DMS53 treated with DMSO at 0.1 percent for 48 hours (cell line): ENCODE measurements at regions not wholly inside any gene's neighbourhood (a gene's known extent, or its start where the extent isn't known, plus 50 kb on each side); places are given as distances from the start of the nearest gene placed in this dataset.

Source experiments
- DNase-seq: peaks from one replicate; lab custom pipeline; 2025; ENCODE audit not compliant: unreplicated experiment; lab: John Stamatoyannopoulos, UW

GRCh38 chr3:7897655-7898054, 604.0 kb upstream of the LMCD1 start:
- DNase-seq: no peak

- no peak for DNase-seq
Measured at GRCh38 chr3:7913283-7913682, 588.3 kb upstream of the LMCD1 start.

DNA sequence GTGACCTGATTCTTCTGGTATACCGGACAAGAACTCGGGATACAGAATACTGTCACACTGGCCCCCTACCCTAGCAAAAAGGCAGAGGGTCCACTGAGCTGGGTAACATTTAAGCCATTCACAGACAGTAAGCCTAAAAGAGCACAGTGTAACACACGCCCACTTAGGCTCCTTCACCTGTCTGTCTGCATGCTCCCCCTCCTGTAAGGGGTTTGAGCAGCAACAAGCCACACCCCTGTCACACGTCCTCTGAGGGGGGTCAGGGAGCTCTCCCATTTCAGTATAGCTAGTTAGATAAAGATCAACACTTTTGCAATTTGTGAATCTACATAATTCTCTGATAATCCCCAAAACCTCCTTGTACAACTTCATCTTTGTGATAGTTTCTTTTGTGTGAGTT, 586.3 kb upstream of the LMCD1 start:
- no peak for DNase-seq

GRCh38 chr3:7917443-7918151, 584.0 kb upstream of the LMCD1 start:
- no peak for DNase-seq

DNA sequence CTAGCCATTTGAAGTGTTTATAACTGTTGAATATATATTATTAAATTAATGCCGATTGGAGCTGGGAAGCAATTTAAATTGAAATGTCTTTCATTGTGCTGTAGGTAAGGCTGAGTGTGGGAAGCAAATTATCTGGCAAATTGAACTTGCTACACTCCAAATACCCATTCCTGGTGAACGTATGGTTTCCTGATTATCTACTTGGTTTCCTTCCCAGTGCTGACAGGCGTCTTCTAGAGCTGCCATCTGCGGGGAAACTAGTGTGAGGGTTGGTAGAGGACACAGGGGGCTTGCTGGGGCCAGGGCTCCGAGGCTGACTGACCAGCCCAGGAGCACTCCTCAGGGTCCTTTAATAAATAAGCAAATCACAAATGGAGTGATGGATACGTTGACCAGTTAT, 581.4 kb upstream of the LMCD1 start:
- DNase-seq: no peak

DNA sequence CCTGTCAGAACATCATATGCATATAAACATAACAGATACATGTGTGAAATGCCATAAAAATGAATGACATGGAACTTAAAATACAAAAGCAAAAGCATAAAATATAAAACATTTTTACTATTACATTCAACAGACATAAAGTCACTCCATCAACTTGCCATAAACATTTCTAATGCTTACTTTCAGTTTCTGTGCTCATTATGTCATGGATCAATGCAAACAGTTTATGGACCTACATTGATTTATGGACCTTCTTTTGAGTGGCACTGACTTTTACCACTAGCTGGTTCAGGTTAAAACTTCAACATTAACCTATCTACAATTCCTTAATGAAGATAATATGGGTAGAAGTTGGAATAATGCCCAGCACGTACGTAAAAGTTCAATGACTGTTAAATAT, 577.4 kb upstream of the LMCD1 start:
- no peak for DNase-seq

DNA sequence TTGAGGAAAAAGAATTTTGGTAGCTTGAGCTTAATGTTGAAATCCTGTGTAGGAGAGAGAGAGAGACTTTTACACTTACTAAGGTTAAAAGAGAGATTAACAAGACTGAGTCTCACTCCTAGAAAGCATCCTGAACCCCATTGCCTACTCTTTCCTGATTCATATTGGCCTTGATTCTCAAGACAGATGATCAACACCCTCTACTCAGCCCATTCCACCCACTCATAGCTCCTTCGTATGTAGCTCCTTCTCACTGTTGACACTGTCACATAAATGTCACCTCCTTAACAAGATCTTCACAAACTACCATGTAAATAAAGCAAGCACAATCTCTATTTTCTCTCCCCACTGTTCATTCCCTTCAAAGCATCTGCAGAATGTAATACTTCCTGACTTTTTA, 574.6 kb upstream of the LMCD1 start:
- no peak for DNase-seq

DNA sequence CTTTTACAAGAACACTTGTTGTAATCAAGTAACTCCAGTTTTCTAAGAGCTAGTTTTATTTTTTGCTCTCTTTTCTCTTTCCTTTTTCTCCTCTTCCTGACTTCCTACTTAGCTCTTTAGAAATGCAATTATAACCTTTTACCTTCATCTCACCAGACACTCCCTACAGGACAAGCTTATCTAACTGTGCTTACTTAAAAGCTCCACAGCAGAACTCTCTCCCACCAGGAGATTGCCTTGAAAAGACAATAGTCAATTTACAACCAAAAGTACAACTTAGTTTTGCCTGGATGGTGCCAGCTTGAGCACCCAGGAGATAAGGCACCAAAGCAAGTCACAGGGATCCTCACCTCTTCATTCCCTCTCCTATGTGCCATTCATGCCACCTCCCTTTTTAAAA, 573.8 kb upstream of the LMCD1 start:
- no peak for DNase-seq

GRCh38 chr3:7929319-7929889, 572.2 kb upstream of the LMCD1 start:
- DNase-seq: no peak

DNA sequence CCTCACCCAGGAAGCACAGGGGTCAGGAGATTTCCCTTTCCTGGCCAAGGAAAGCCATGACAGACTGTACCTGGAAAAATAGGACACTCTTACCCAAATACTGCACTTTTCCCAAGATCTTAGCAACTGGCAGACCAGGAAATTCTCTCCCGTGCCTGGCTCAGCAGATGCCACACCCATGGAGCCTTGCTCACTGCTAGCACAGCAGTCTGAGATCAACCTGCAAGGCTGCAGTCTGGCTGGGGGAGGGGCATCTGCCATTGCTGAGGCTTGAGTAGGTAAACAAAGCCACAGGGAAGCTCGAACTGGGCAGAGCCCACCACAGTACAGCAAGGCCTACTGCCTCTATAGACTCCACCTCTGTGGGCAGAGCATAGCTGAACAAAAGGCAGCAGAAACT, 567.3 kb upstream of the LMCD1 start:
- no peak for DNase-seq

DNA sequence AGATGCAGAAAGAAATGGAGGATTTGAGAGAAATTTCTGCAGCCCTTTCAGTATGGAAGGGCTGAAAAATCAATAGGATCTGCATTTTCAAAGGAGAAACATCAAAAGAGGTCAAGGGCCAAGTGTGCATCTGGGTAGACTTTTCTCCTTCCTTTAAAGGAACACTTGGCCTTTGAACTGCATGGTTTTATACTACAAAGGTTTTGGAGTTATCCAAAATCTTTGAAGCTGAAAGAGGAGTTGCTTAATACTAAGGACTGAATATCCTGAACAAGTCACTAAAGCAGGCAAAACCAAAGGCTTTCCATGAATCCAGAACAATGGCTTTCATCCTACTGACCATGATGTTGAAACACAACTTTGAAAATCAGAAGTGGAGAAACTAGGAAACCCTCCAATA, 553.7 kb upstream of the LMCD1 start:
- no peak for DNase-seq

DNA sequence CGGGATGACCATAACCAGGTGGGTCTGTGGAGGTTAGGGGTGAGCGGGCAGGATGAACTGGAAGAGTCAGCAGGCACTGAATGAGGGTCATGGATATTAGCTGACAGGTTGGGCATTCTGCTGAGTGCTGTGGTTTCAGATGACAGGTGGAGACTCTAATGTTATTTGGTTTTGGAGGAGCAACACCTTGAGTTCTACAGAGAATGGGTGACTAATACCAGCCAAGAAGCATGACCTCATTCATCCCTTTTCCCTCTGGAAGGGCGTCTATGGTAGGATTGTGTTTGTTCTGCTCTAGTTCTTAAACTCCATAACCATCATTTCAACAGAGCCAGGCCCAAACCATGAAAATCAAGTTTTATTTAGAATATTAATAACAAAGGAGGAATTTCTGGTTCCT, 550.7 kb upstream of the LMCD1 start:
- DNase-seq: no peak

DNA sequence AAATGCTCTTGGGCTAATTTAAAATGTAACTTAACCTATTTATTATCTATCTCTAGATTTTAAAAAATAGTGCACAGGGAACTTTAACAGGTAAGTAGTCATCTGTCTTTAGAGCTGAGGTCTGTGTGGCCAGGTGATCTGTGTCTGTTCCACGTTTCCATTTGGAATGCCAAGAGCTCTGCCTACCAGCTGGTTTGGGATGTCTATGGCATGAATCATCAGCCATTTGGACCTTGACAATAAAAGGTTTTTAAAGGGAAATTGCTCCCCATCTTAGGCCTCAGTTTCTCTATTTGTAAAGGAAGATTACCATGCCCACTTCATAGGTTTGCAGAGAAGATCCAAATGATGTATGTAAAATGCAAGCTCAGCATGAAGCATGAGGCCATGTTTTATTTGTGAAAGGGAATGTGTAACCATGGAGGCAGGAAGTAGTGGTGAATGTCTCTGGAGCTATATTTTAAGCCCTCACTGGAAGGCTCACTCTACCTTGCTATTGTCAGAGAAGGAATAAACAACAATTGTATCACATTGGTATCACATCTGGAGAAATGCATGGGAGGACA, 548.1 kb upstream of the LMCD1 start:
- no peak for DNase-seq

- DNase-seq: no peak
Measured at GRCh38 chr3:7957024-7957423, 544.6 kb upstream of the LMCD1 start.

- DNase-seq: no peak
Measured at GRCh38 chr3:7959094-7959493, 542.5 kb upstream of the LMCD1 start.

GRCh38 chr3:7960601-7961000, 541.0 kb upstream of the LMCD1 start:
- DNase-seq: no peak

DNA sequence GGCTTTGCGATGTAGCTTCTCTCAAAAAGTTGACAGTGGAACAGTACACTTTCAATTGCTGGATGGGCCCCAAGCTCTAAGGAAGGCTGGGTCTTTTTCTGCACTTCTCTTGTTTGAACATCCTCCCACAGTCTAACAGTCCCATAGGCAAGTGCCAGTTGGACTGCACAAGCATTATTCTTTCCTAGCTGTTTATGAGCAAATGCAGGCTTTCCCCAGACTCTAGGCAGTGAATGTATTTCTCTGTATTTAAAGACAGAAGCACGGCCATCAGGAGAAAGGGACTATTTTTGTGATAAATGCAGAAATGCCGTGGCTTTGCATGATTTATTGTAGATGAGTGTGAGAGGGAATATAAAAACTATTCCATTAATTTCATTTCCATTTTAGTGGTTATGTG, 539.3 kb upstream of the LMCD1 start:
- DNase-seq: no peak

- no peak for DNase-seq
Measured at GRCh38 chr3:7964899-7965298, 536.7 kb upstream of the LMCD1 start.

DNA sequence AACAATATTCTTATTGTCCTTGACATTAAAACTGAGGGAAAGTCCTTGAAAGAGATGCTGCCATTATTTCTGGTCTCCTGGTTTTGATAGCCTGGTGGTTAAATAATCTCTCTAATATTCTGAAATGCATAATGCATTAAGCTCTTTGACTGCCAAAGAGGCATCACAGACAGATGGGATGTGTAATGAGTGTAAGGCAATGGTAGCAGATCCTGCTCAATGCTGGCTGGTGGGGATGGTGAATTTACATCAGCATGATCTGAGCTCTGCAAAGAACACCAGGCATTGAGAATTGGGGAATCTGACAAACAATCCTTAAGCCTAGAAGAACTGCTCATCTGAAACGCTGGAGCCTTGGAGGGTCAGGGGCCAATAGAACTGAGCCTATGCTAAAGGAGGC, 528.6 kb upstream of the LMCD1 start:
- no peak for DNase-seq

DNA sequence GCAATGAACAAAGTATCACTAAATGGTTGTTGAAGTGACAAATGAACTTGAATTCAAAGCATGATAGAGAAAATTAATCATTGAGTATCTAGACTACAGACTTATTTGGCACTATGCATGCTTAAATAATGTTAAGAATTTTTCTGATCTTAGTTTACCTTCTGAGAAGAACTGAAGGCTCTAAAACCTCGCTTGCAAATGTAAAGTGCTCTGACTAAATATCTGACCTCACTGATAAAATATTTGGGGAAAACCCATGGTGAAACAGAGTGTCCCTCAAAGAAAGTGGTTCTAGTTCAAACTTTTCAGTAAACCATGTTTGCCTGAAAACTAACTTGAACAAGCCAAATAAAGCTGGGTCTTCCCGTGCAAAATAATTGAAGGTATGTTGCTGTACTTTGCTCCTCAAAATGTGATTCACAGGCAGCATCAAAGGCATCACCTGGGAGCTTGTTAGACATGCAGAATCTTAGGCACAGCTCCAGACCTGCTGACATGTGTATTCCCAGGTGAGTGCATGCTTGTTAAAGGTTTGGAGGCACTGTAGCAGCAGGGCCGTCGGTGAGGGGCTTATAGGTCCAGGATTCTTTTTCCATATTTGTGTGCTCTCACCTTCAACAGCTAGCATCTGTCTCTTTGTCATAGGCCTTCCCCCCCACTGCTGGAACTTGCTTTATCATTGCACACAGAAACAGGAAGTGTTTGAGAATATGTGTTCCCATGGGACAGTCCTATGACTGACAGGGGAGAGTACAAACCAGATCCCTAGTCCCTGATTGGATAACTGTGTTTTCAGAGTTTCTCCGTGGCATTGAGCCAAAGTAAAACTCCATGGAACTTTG, 524.2 kb upstream of the LMCD1 start:
- no peak for DNase-seq

DNA sequence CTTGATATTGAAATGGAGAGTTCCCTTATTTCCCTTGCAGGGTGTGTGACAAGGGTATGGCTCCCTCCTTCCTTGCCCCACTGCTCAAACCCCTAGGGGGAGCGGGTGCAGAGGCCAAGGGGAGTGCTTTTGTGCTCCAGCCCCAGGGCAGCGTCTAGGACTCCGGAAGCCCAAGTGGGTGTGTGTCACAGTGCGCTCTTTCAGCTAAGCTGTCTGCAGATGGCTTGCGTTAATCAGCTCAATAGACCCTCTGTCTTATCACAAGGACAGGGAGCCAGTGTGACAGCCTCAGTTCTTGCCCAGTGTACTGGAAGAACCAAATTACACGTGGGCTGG, 523.6 kb upstream of the LMCD1 start:
- DNase-seq: no peak

DNA sequence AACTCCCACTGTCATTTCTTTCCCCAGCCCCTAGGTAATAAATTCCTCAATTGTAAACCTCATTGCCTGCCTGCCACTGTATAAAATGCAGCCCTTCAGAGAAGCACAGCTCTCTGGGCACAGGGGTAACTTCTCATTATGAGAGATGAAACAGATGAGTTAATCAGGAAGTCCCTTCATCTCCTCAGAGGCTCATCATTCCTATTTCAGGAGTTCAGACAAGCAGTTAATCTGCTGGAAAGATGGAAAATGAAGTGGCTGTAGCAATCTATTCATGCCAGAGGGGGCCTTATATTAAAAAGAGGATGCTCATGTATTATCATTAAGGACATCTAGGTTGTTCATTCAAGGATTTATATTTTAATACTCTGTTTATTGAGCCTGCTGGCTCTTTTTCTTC, 519.5 kb upstream of the LMCD1 start:
- DNase-seq: no peak
